G401 (cell line): ENCODE measurements at regions not wholly inside any gene's neighbourhood (a gene's known extent, or its start where the extent isn't known, plus 50 kb on each side); places are given as distances from the start of the nearest gene placed in this dataset.
"Not testable (repeated sequence)": the region's sequence is repeated elsewhere in the genome, so short reads cannot be mapped to it uniquely, and the experiment has no call there.

Experiments
- DNase-seq: peaks from one replicate; pipeline ENCODE4 v3.0.0-alpha.2; 2015; ENCODE audit warnings: low spot score
- in situ Hi-C: cut with HindIII; loops from 2 replicates; pipeline ENCODE4 v1.10.0; 2016; ENCODE audit warnings: low sequenced_read_pairs, mixed read lengths

- DNase-seq = no peak
- in situ Hi-C loops = no loop called here
These were observed 814.7 kb upstream of the ATXN8OS start for GRCh38 chr13:69292789-69293425.

- no peak for DNase-seq
- in situ Hi-C loops = no loop called here
These were observed 816.2 kb upstream of the ATXN8OS start for GRCh38 chr13:69291292-69291906.

- DNase-seq = no peak
- in situ Hi-C loops = no loop called here
These were observed 819.6 kb upstream of the ATXN8OS start for GRCh38 chr13:69288026-69288425.

- no peak for DNase-seq
- in situ Hi-C loops = no loop called here
These were observed 820.5 kb upstream of the ATXN8OS start for GRCh38 chr13:69287050-69287698.

- in situ Hi-C loops = no loop called here
- DNase-seq = no peak
These were observed 823.8 kb upstream of the ATXN8OS start for GRCh38 chr13:69283837-69284236.

GRCh38 chr13:69283301-69283700 lies 824.3 kb upstream of the ATXN8OS start:
- DNase-seq = no peak

GRCh38 chr13:69280399-69280798 lies 827.2 kb upstream of the ATXN8OS start:
- in situ Hi-C loops = no loop called here
- no peak for DNase-seq

More at GRCh38 chr13:69283301-69283700, 824.3 kb upstream of the ATXN8OS start:
- in situ Hi-C loops = no loop called here

- no peak for DNase-seq
- in situ Hi-C loops = no loop called here
These were observed 828.4 kb upstream of the ATXN8OS start for GRCh38 chr13:69279213-69279612.

GRCh38 chr13:69274231-69274630 lies 833.4 kb upstream of the ATXN8OS start:
- in situ Hi-C loops = no loop called here
- DNase-seq = no peak

GRCh38 chr13:69264362-69265334 lies 843.0 kb upstream of the ATXN8OS start:
- in situ Hi-C loops = no loop called here
- DNase-seq = no peak

GRCh38 chr13:69243366-69243765 lies 864.3 kb upstream of the ATXN8OS start:
- DNase-seq = no peak
- in situ Hi-C loops = no loop called here

- no peak for DNase-seq
These were observed 873.5 kb upstream of the ATXN8OS start for GRCh38 chr13:69234171-69234570.

GRCh38 chr13:69226427-69226826 lies 881.2 kb upstream of the ATXN8OS start:
- in situ Hi-C loops = no loop called here
- no peak for DNase-seq

More at GRCh38 chr13:69234171-69234570, 873.5 kb upstream of the ATXN8OS start:
- in situ Hi-C loops = no loop called here

- DNase-seq, in situ Hi-C loops: not testable (repeated sequence)
These were observed 885.8 kb upstream of the ATXN8OS start for GRCh38 chr13:69221633-69222498.

GRCh38 chr13:69213396-69213795 lies 894.2 kb upstream of the ATXN8OS start:
- in situ Hi-C loops = no loop called here

GRCh38 chr13:69204620-69205019 lies 903.0 kb upstream of the ATXN8OS start:
- in situ Hi-C loops = no loop called here
- DNase-seq = no peak

More at GRCh38 chr13:69213396-69213795, 894.2 kb upstream of the ATXN8OS start:
- DNase-seq = no peak

- in situ Hi-C loops = no loop called here
- no peak for DNase-seq
These were observed 904.6 kb upstream of the ATXN8OS start for GRCh38 chr13:69202996-69203395.

GRCh38 chr13:69199664-69200063 lies 908.0 kb upstream of the ATXN8OS start:
- in situ Hi-C loops = no loop called here
- DNase-seq = no peak

GRCh38 chr13:69198706-69199105 lies 908.9 kb upstream of the ATXN8OS start:
- no peak for DNase-seq
- in situ Hi-C loops = no loop called here
